Tibial nerve (tissue), 4 donors: ENCODE measurements at regions not wholly inside any gene's neighbourhood (a gene's known extent, or its start where the extent isn't known, plus 50 kb on each side); places are given as distances from the start of the nearest gene placed in this dataset.

Source experiments
- DNase-seq, 2 donors: peaks; one replicate each; pipeline ENCODE4 v3.0.0-alpha.2; 2019; ENCODE audit warnings: low spot score in 2 of 2
- H3K27ac ChIP-seq, 4 donors: fragments of 200-600 bp; sonication (generic) in 3 of 4; one replicate each; pipeline ENCODE4 v1.5.1; 2017 to 2019; ENCODE audit warnings: mild to moderate bottlenecking in 1 of 4
- H3K27me3 ChIP-seq, 2 donors: fragments of 200-600 bp; sonication (generic) in 1 of 2; one replicate each; pipeline versions ENCODE4 v1.5.1 to v1.6.0; 2017 to 2019
- H3K36me3 ChIP-seq, 3 donors: fragments of 200-600 bp; sonication (generic); one replicate each; pipeline ENCODE4 v1.5.1; 2018 to 2019
- H3K4me1 ChIP-seq, 4 donors: fragments of 200-600 bp; sonication (generic) in 3 of 4; one replicate each; pipeline ENCODE4 v1.5.1; 2017 to 2019
- H3K4me3 ChIP-seq, 4 donors: fragments of 200-600 bp; sonication (generic) in 3 of 4; one replicate each; pipeline ENCODE4 v1.5.1; 2017 to 2019; ENCODE audit warnings: mild to moderate bottlenecking in 1 of 4, moderate library complexity in 1 of 4
- H3K9me3 ChIP-seq, 4 donors: fragments of 200-600 bp; sonication (generic) in 3 of 4; one replicate each; pipeline ENCODE4 v1.5.1; 2017 to 2019
- CTCF ChIP-seq, 5 experiments: fragments of 200-600 bp in 3 of 5; fragments of 450-650 bp in 2 of 5; sonication (generic) in 3 of 5; IDR thresholded peaks; one replicate each; pipeline ENCODE4 v1.5.1; 2016 to 2019; ENCODE audit warnings: antibody characterized with exemption in 5 of 5, mild to moderate bottlenecking in 3 of 5, moderate library complexity in 2 of 5
- EP300 ChIP-seq, 2 donors: sonication (generic); formaldehyde crosslinking; IDR thresholded peaks; one replicate each; pipeline ENCODE4 v1.6.1; 2017; ENCODE audit warnings: antibody characterized with exemption in 2 of 2, mild to moderate bottlenecking in 1 of 2
- POLR2A ChIP-seq, 2 donors: fragments of 450-650 bp; IDR thresholded peaks; one replicate each; pipeline ENCODE4 v1.6.1; 2017; ENCODE audit warnings: antibody characterized with exemption in 2 of 2, mild to moderate bottlenecking in 2 of 2, moderate library complexity in 2 of 2
- WGBS, 2 donors: methylation state at CpG; one replicate each; pipeline ENCODE4 v1.1.5; 2018; 5-methylcytosine and 5-hydroxymethylcytosine counted together

GRCh38 chr4:67151376-67152343, 393.6 kb downstream of the CENPC start:
- no peaks in the 10 kb centered on the region for H3K4me1 ChIP-seq
- no peak for DNase-seq
- 85 to 96% methylated on average over 24 to 45 of the region's 45 CpGs for WGBS, 2 donors

GRCh38 chr4:67141586-67141985, 403.7 kb downstream of the CENPC start:
- 62 to 87% methylated on average over 2 of the region's 2 CpGs for WGBS, 2 donors
- H3K4me1 ChIP-seq, result no peaks in the 10 kb centered on the region

More at GRCh38 chr4:67151376-67152343, 393.6 kb downstream of the CENPC start:
- no peak overlapping the region for H3K4me3 ChIP-seq
- H3K9me3 ChIP-seq, result peaks cover 0 to 8% (median 0%) of the 10 kb centered on the region in 4 donors
- TF ChIP-seq POLR2A (IDR thresholded peaks at IDR 0.05) (no peak), EP300 (IDR thresholded peaks at IDR 0.05) (no peak), CTCF (IDR thresholded peaks at IDR 0.05) (no peak)
- no peaks in the 10 kb centered on the region for H3K27me3 ChIP-seq
- no peaks in the 10 kb centered on the region for H3K36me3 ChIP-seq
- no peak overlapping the region for H3K27ac ChIP-seq

GRCh38 chr4:67134616-67135015, 410.7 kb downstream of the CENPC start:
- TF ChIP-seq CTCF (IDR thresholded peaks at IDR 0.05) (no peak), POLR2A (IDR thresholded peaks at IDR 0.05) (no peak), EP300 (IDR thresholded peaks at IDR 0.05) (no peak)
- WGBS, 2 donors, result 9 to 14% methylated on average over 4 of the region's 4 CpGs

More at GRCh38 chr4:67141586-67141985, 403.7 kb downstream of the CENPC start:
- DNase-seq, result no peak
- Histone ChIP-seq H3K9me3 (no peaks in the 10 kb centered on the region), H3K36me3 (no peaks in the 10 kb centered on the region), H3K27ac (no peak overlapping the region), H3K27me3 (no peaks in the 10 kb centered on the region), H3K4me3 (no peak overlapping the region)
- TF ChIP-seq CTCF (IDR thresholded peaks at IDR 0.05) (no peak), EP300 (IDR thresholded peaks at IDR 0.05) (no peak), POLR2A (IDR thresholded peaks at IDR 0.05) (no peak)

GRCh38 chr4:67133162-67133561, 412.1 kb downstream of the CENPC start:
- no peak for DNase-seq
- Histone ChIP-seq H3K4me3 (no peak overlapping the region), H3K27me3 (no peaks in the 10 kb centered on the region), H3K9me3 (no peaks in the 10 kb centered on the region), H3K4me1 (peaks cover 0 to 7% (median 0%) of the 10 kb centered on the region in 4 donors), H3K36me3 (no peaks in the 10 kb centered on the region), H3K27ac (no peak overlapping the region)
- TF ChIP-seq POLR2A (IDR thresholded peaks at IDR 0.05), result no peak
- TF ChIP-seq CTCF (IDR thresholded peaks at IDR 0.05), result no peak
- TF ChIP-seq EP300 (IDR thresholded peaks at IDR 0.05), result no peak
- 66 to 76% methylated on average over 2 of the region's 2 CpGs for WGBS, 2 donors

More at GRCh38 chr4:67134616-67135015, 410.7 kb downstream of the CENPC start:
- H3K4me1 ChIP-seq, result peaks cover 0 to 7% (median 0%) of the 10 kb centered on the region in 4 donors
- H3K27ac ChIP-seq, result no peak overlapping the region
- H3K9me3 ChIP-seq, result no peaks in the 10 kb centered on the region
- H3K36me3 ChIP-seq, result no peaks in the 10 kb centered on the region
- no peak overlapping the region for H3K4me3 ChIP-seq
- no peak for DNase-seq
- no peaks in the 10 kb centered on the region for H3K27me3 ChIP-seq

GRCh38 chr4:67131224-67131623, 414.1 kb downstream of the CENPC start:
- Histone ChIP-seq H3K27me3 (no peaks in the 10 kb centered on the region), H3K4me1 (peaks cover 0 to 7% (median 0%) of the 10 kb centered on the region in 4 donors), H3K36me3 (no peaks in the 10 kb centered on the region), H3K4me3 (no peak overlapping the region), H3K9me3 (no peaks in the 10 kb centered on the region), H3K27ac (peak overlapping the region in 1 of 4 donors; percentile 53)
- no peak for DNase-seq
- TF ChIP-seq EP300 (IDR thresholded peaks at IDR 0.05), result no peak
- TF ChIP-seq CTCF (IDR thresholded peaks at IDR 0.05), result no peak
- no peak for TF ChIP-seq POLR2A (IDR thresholded peaks at IDR 0.05)
